GM19455 (cell line): ENCODE measurements at regions not wholly inside any gene's neighbourhood (a gene's known extent, or its start where the extent isn't known, plus 50 kb on each side); places are given as distances from the start of the nearest gene placed in this dataset.
"Not testable (repeated sequence)": the region's sequence is repeated elsewhere in the genome, so short reads cannot be mapped to it uniquely, and the experiment has no call there.

ENCODE experiments used
- ATAC-seq: cut with Tn5 transposase; IDR thresholded peaks from one replicate; pipeline ENCODE4 v1.9.1; 2021; ENCODE audit not compliant: unreplicated experiment

GRCh38 chr3:153266619-153267018, 104.6 kb downstream of the RAP2B start:
- ATAC-seq = no peak

GRCh38 chr3:153268564-153269279, 106.7 kb downstream of the RAP2B start:
- no peak for ATAC-seq

- ATAC-seq = no peak
Measured at GRCh38 chr3:153269730-153270129, 107.7 kb downstream of the RAP2B start.

GRCh38 chr3:153273217-153273616, 111.2 kb downstream of the RAP2B start:
- no peak for ATAC-seq

- ATAC-seq = no peak
Measured at GRCh38 chr3:153273767-153274435, 111.9 kb downstream of the RAP2B start.

- no peak for ATAC-seq
Measured at GRCh38 chr3:153274561-153274960, 112.5 kb downstream of the RAP2B start.

GRCh38 chr3:153275514-153275913, 113.5 kb downstream of the RAP2B start:
- no peak for ATAC-seq

GRCh38 chr3:153277029-153277428, 115.0 kb downstream of the RAP2B start:
- ATAC-seq = no peak

- ATAC-seq = not testable (repeated sequence)
Measured at GRCh38 chr3:153281236-153281997, 119.4 kb downstream of the RAP2B start.

GRCh38 chr3:153282355-153282754, 120.3 kb downstream of the RAP2B start:
- ATAC-seq = no peak

GRCh38 chr3:153284282-153284938, 122.4 kb downstream of the RAP2B start:
- ATAC-seq = no peak

GRCh38 chr3:153285194-153285641, 123.2 kb downstream of the RAP2B start:
- ATAC-seq = no peak

GRCh38 chr3:153285982-153286381, 124.0 kb downstream of the RAP2B start:
- ATAC-seq = no peak

- no peak for ATAC-seq
Measured at GRCh38 chr3:153287017-153287416, 125.0 kb downstream of the RAP2B start.

GRCh38 chr3:153289334-153289808, 127.3 kb downstream of the RAP2B start:
- no peak for ATAC-seq

- no peak for ATAC-seq
Measured at GRCh38 chr3:153290268-153291015, 128.4 kb downstream of the RAP2B start.

- ATAC-seq = no peak
Measured at GRCh38 chr3:153291059-153291685, 129.1 kb downstream of the RAP2B start.

- ATAC-seq = no peak
Measured at GRCh38 chr3:153293265-153293664, 131.2 kb downstream of the RAP2B start.

GRCh38 chr3:153295901-153296300, 133.9 kb downstream of the RAP2B start:
- ATAC-seq = no peak

GRCh38 chr3:153305189-153305588, 143.2 kb downstream of the RAP2B start:
- ATAC-seq = no peak
